ENCODE measurements at regions not wholly inside any gene's neighbourhood (a gene's known extent, or its start where the extent isn't known, plus 50 kb on each side); places are given as distances from the start of the nearest gene placed in this dataset.
A peak's percentile ranks its signal among the peaks of the same experiment; 100 is the strongest.

GRCh38 chr5:57598756-57599155 is 116.1 kb upstream of the ACTBL2 start:
- DNase-seq (ENCODE audit: low read depth, low spot score): peak; percentile 33
- ChIA-PET POLR2A (interaction anchor here (0.8 kb wide), 1 partner anchor 103 kb away, joined by 3 read pairs; no protein-coding TSS in a partner anchor), CTCF (no interaction called here)
- H3K4me3 ChIP-seq (ENCODE audit: low read depth, low read length): no peak overlapping the region
- TF ChIP-seq CTCF (IDR thresholded peaks at IDR 0.05; ENCODE audit: insufficient read depth, low read length, missing control alignments): no peak

- TF ChIP-seq CTCF (IDR thresholded peaks at IDR 0.05; ENCODE audit: insufficient read depth, low read length, missing control alignments): no peak
- POLR2A ChIA-PET: no interaction called here
- CTCF ChIA-PET: no interaction called here
Measured at GRCh38 chr5:57598097-57598496, 115.5 kb upstream of the ACTBL2 start.

GRCh38 chr5:57595523-57595991 is 112.9 kb upstream of the ACTBL2 start:
- POLR2A ChIA-PET: no interaction called here
- TF ChIP-seq CTCF (IDR thresholded peaks at IDR 0.05; ENCODE audit: insufficient read depth, low read length, missing control alignments): no peak
- no peak for DNase-seq (ENCODE audit: low read depth, low spot score)
- no peak overlapping the region for H3K4me3 ChIP-seq (ENCODE audit: low read depth, low read length)
- CTCF ChIA-PET: no interaction called here

More at GRCh38 chr5:57598097-57598496, 115.5 kb upstream of the ACTBL2 start:
- DNase-seq (ENCODE audit: low read depth, low spot score): no peak
- H3K4me3 ChIP-seq (ENCODE audit: low read depth, low read length): no peak overlapping the region

- ChIA-PET POLR2A (no interaction called here), CTCF (no interaction called here)
- DNase-seq (ENCODE audit: low read depth, low spot score): no peak
- H3K4me3 ChIP-seq (ENCODE audit: low read depth, low read length): no peak overlapping the region
- no peak for TF ChIP-seq CTCF (IDR thresholded peaks at IDR 0.05; ENCODE audit: insufficient read depth, low read length, missing control alignments)
Measured at GRCh38 chr5:57594436-57594835, 111.8 kb upstream of the ACTBL2 start.

- ChIA-PET POLR2A (no interaction called here), CTCF (no interaction called here)
- no peak overlapping the region for H3K4me3 ChIP-seq (ENCODE audit: low read depth, low read length)
- no peak for DNase-seq (ENCODE audit: low read depth, low spot score)
- no peak for TF ChIP-seq CTCF (IDR thresholded peaks at IDR 0.05; ENCODE audit: insufficient read depth, low read length, missing control alignments)
Measured at GRCh38 chr5:57592236-57592635, 109.6 kb upstream of the ACTBL2 start.

- no peak for DNase-seq (ENCODE audit: low read depth, low spot score)
- no peak overlapping the region for H3K4me3 ChIP-seq (ENCODE audit: low read depth, low read length)
- POLR2A ChIA-PET: no interaction called here
- CTCF ChIA-PET: no interaction called here
- TF ChIP-seq CTCF (IDR thresholded peaks at IDR 0.05; ENCODE audit: insufficient read depth, low read length, missing control alignments): no peak
Measured at GRCh38 chr5:57586649-57587048, 104.0 kb upstream of the ACTBL2 start.

Data from AG04449 (cell line).